H1 (cell line): ENCODE measurements at regions not wholly inside any gene's neighbourhood (a gene's known extent, or its start where the extent isn't known, plus 50 kb on each side); places are given as distances from the start of the nearest gene placed in this dataset.

Experiments
- CTCF ChIA-PET: fragments of 300-600 bp; sonication (Branson Sonifier 250); formaldehyde crosslinking; loops from one replicate; lab custom pipeline; 2021; ENCODE audit not compliant: partially characterized antibody; lab: Charles Lee
- POLR2A ChIA-PET: fragments of 300-600 bp; sonication (Branson Sonifier 250); formaldehyde crosslinking; loops from one replicate; lab custom pipeline; 2021; ENCODE audit warnings: inconsistent platforms; ENCODE audit not compliant: partially characterized antibody; lab: Charles Lee
- DNase-seq, 2 experiments: peaks; one replicate each; pipeline versions ENCODE4 v3.0.0 to v3.0.0-alpha.2; 2010 to 2022; ENCODE audit warnings: low spot score in 2 of 2, low read depth in 1 of 2, mixed read lengths in 1 of 2
- FAIRE-seq: peaks from 2 replicates; lab custom pipeline; 2011; peaks lifted over from hg19 to GRCh38; lab: Jason Lieb, UNC
- H2AFZ ChIP-seq: 2 replicates; pipeline ENCODE4 v1.8.1; 2012; ENCODE audit warnings: low read length, inconsistent platforms
- H2AK5ac ChIP-seq: 2 replicates; pipeline ENCODE4 v1.6.1; 2013; ENCODE audit warnings: low read depth, low read length
- H2BK120ac ChIP-seq: replicated peaks from 2 replicates; pipeline ENCODE3; 2013; ENCODE audit warnings: low read depth, low read length, inconsistent platforms
- H2BK12ac ChIP-seq: 2 replicates; pipeline ENCODE4 v1.6.1; 2013; ENCODE audit warnings: low read depth, low read length
- H2BK15ac ChIP-seq: 2 replicates; pipeline ENCODE4 v1.6.1; 2013; ENCODE audit warnings: low read length
- H2BK20ac ChIP-seq: 2 replicates; pipeline ENCODE4 v1.6.1; 2013; ENCODE audit warnings: low read length
- H2BK5ac ChIP-seq: 2 replicates; pipeline ENCODE4 v1.6.1; 2013; ENCODE audit warnings: low read depth, low read length
- H3K14ac ChIP-seq: 2 replicates; pipeline ENCODE4 v1.6.1; 2013; ENCODE audit warnings: inconsistent platforms; ENCODE audit not compliant: insufficient read length
- H3K18ac ChIP-seq: 2 replicates; pipeline ENCODE4 v1.6.1; 2013; ENCODE audit warnings: low read length; ENCODE audit errors: extremely low read depth
- H3K23ac ChIP-seq: 2 replicates; pipeline ENCODE4 v1.6.1; 2013; ENCODE audit warnings: inconsistent platforms; ENCODE audit not compliant: insufficient read length
- H3K23me2 ChIP-seq: 2 replicates; pipeline ENCODE4 v1.6.1; 2013; ENCODE audit warnings: low read depth, low read length
- H3K27ac ChIP-seq: 2 replicates; pipeline ENCODE4 v1.6.1; 2011; ENCODE audit warnings: low read depth, low read length, inconsistent platforms
- H3K27me3 ChIP-seq, 4 experiments: replicated peaks in 1 of 4; 1 replicate in 1 of 4; 2 replicates in 3 of 4; pipeline versions ENCODE4 v1.6.1 to v1.8.1; 2011 to 2013; ENCODE audit warnings: low read length in 3 of 4, mild to moderate bottlenecking in 3 of 4, inconsistent platforms in 2 of 4, mixed read lengths in 2 of 4, moderate library complexity in 1 of 4; ENCODE audit not compliant: control insufficient read depth in 3 of 4, insufficient read depth in 3 of 4; ENCODE audit errors: extremely low read depth in 1 of 4
- H3K36me3 ChIP-seq, 4 experiments: 2 replicates each; pipeline versions ENCODE4 v1.6.1 to v1.8.1; 2011 to 2013; ENCODE audit warnings: mild to moderate bottlenecking in 4 of 4, low read length in 3 of 4, moderate library complexity in 2 of 4, control low read depth in 1 of 4, inconsistent platforms in 1 of 4; ENCODE audit not compliant: insufficient read depth in 4 of 4, control insufficient read depth in 2 of 4
- H3K4ac ChIP-seq: replicated peaks from 2 replicates; pipeline ENCODE3; 2013; ENCODE audit warnings: low read length, low read depth, mixed read lengths, inconsistent platforms; ENCODE audit not compliant: insufficient read length
- H3K4me1 ChIP-seq, 4 experiments: replicated peaks in 1 of 4; 1 replicate in 1 of 4; 2 replicates in 3 of 4; pipeline versions ENCODE4 v1.6.1 to v1.8.1; 2011 to 2013; ENCODE audit warnings: low read length in 3 of 4, inconsistent platforms in 2 of 4, mixed read lengths in 1 of 4; ENCODE audit not compliant: insufficient read depth in 4 of 4, control insufficient read depth in 3 of 4
- H3K4me2 ChIP-seq, 2 experiments: 2 replicates each; pipeline versions ENCODE4 v1.6.1 to v1.8.1; 2011 to 2013; ENCODE audit warnings: low read depth in 2 of 2, low read length in 2 of 2, control low read depth in 1 of 2, inconsistent platforms in 1 of 2, mild to moderate bottlenecking in 1 of 2; ENCODE audit not compliant: insufficient read depth in 1 of 2
- H3K4me3 ChIP-seq, 4 experiments: fragments of 200-600, 300-600 bp in 1 of 4; sonication (generic), shearing (Covaris generic), sonication (Bioruptor Twin) in 1 of 4; 2 replicates each; pipeline versions ENCODE4 v1.5.1 to v1.8.1; 2011 to 2016; ENCODE audit warnings: low read length in 4 of 4, low read depth in 3 of 4, control low read depth in 2 of 4, inconsistent platforms in 2 of 4, mild to moderate bottlenecking in 2 of 4, mixed read lengths in 1 of 4, moderate library complexity in 1 of 4; ENCODE audit not compliant: insufficient read depth in 2 of 4; ENCODE audit errors: extremely low read depth in 1 of 4
- H3K56ac ChIP-seq: replicated peaks from 2 replicates; pipeline ENCODE3; 2013; ENCODE audit warnings: low read depth, mild to moderate bottlenecking, mixed read lengths, low read length, inconsistent platforms; ENCODE audit not compliant: insufficient read length
- H3K79me1 ChIP-seq: 2 replicates; pipeline ENCODE4 v1.6.1; 2013; ENCODE audit warnings: low read depth, low read length, control low read depth
- H3K79me2 ChIP-seq, 2 experiments: 2 replicates each; pipeline versions ENCODE4 v1.6.1 to v1.8.1; 2012 to 2013; ENCODE audit warnings: low read length in 2 of 2, mild to moderate bottlenecking in 2 of 2, inconsistent platforms in 1 of 2; ENCODE audit not compliant: insufficient read depth in 2 of 2, control insufficient read depth in 1 of 2
- H3K9ac ChIP-seq, 4 experiments: replicated peaks in 1 of 4; 1 replicate in 1 of 4; 2 replicates in 3 of 4; pipeline versions ENCODE4 v1.6.1 to v1.8.1; 2011 to 2013; ENCODE audit warnings: low read depth in 3 of 4, low read length in 3 of 4, control low read depth in 2 of 4, mild to moderate bottlenecking in 2 of 4, moderate library complexity in 2 of 4, inconsistent platforms in 1 of 4; ENCODE audit errors: extremely low read depth in 1 of 4
- H3K9me3 ChIP-seq, 2 experiments: 2 replicates each; pipeline versions ENCODE4 v1.6.1 to v1.8.1; 2012 to 2013; ENCODE audit warnings: mild to moderate bottlenecking in 2 of 2, moderate library complexity in 2 of 2, control low read depth in 1 of 2, inconsistent platforms in 1 of 2, low read depth in 1 of 2, low read length in 1 of 2, mixed read lengths in 1 of 2; ENCODE audit not compliant: insufficient read depth in 2 of 2
- H4K20me1 ChIP-seq, 2 experiments: replicated peaks in 1 of 2; 2 replicates each; pipeline versions ENCODE3 to v1.8.1; 2011 to 2013; ENCODE audit warnings: inconsistent platforms in 2 of 2, low read length in 2 of 2, mild to moderate bottlenecking in 1 of 2; ENCODE audit not compliant: insufficient read depth in 2 of 2, control insufficient read depth in 1 of 2
- H4K5ac ChIP-seq: 2 replicates; pipeline ENCODE4 v1.6.1; 2013; ENCODE audit warnings: low read length, low read depth, mixed read lengths, inconsistent platforms; ENCODE audit not compliant: insufficient read length
- H4K8ac ChIP-seq: 2 replicates; pipeline ENCODE4 v1.8.0; 2013; ENCODE audit warnings: mild to moderate bottlenecking, moderate library complexity, low read length, inconsistent platforms; ENCODE audit not compliant: insufficient read depth; ENCODE audit errors: extremely low read depth
- H4K91ac ChIP-seq: replicated peaks from 2 replicates; pipeline ENCODE3; 2013; ENCODE audit warnings: low read length, mixed read lengths, inconsistent platforms; ENCODE audit not compliant: insufficient read length
- ASH2L ChIP-seq: fragments of 200-600, 300-600 bp; sonication (generic); IDR thresholded peaks from one replicate; pipeline ENCODE4 v1.7.1; 2017; ENCODE audit warnings: low read length
- BCL11A ChIP-seq, 2 experiments: IDR thresholded peaks; one replicate each; pipeline ENCODE4 v1.6.1; 2011; ENCODE audit warnings: low read depth in 2 of 2, low read length in 2 of 2, mild to moderate bottlenecking in 2 of 2
- CHD2 ChIP-seq: IDR thresholded peaks from 2 replicates; pipeline ENCODE4 v1.6.1; 2012; ENCODE audit warnings: low read length, improper control_type of control experiment
- EGR1 ChIP-seq: IDR thresholded peaks from 2 replicates; pipeline ENCODE4 v1.6.1; 2011; ENCODE audit warnings: low read depth, low read length, borderline replicate concordance
- JUN ChIP-seq: IDR thresholded peaks from 2 replicates; pipeline ENCODE4 v1.6.1; 2011; ENCODE audit warnings: low read depth, mild to moderate bottlenecking, improper control_type of control experiment, low read length
- KDM4A ChIP-seq: IDR thresholded peaks from one replicate; pipeline ENCODE4 v1.7.1; 2012; ENCODE audit warnings: low read depth, mild to moderate bottlenecking, moderate library complexity, low read length, inconsistent platforms; ENCODE audit not compliant: severe bottlenecking
- NANOG ChIP-seq: IDR thresholded peaks from 2 replicates; pipeline ENCODE4 v1.6.1; 2011; ENCODE audit warnings: low read length, low read depth, mild to moderate bottlenecking, inconsistent platforms; ENCODE audit not compliant: insufficient read depth, poor library complexity, severe bottlenecking
- SP4 ChIP-seq: IDR thresholded peaks from 2 replicates; pipeline ENCODE4 v1.6.1; 2012; ENCODE audit warnings: low read length, inconsistent platforms
- SRF ChIP-seq: IDR thresholded peaks from 2 replicates; pipeline ENCODE4 v1.6.1; 2011; ENCODE audit warnings: mild to moderate bottlenecking, low read depth, low read length, moderate library complexity
- SUZ12 ChIP-seq: fragments of 200-600 bp; sonication (generic); IDR thresholded peaks from 2 replicates; pipeline ENCODE4 v1.6.1; 2012; ENCODE audit warnings: mild to moderate bottlenecking, inconsistent platforms, low read length, moderate library complexity, mixed read lengths
- TAF7 ChIP-seq: optimal IDR thresholded peaks from 2 replicates; pipeline ENCODE3; 2011; ENCODE audit warnings: low read depth, mild to moderate bottlenecking, inconsistent platforms, low read length, moderate library complexity, borderline replicate concordance
- WGBS, 2 experiments: shearing (Covaris generic) in 1 of 2; methylation state at CpG; one replicate each; pipeline versions ENCODE4 v1.1.6 to v1.1.7; 2013 to 2015; ENCODE audit warnings: low lambda C conversion rate in 2 of 2, mixed read lengths in 2 of 2, inconsistent platforms in 1 of 2, low coverage in 1 of 2, missing lambda C conversion rate in 1 of 2; ENCODE audit not compliant: insufficient replicate concordance in 2 of 2, insufficient coverage in 1 of 2, insufficient read length in 1 of 2; ENCODE audit errors: extremely low coverage in 1 of 2, missing lambda C conversion rate in 1 of 2; 5-methylcytosine and 5-hydroxymethylcytosine counted together

- Histone ChIP-seq H3K27ac (no peak overlapping the region), H3K18ac (no peak overlapping the region), H2BK120ac (no peak overlapping the region), H3K4ac (no peak overlapping the region), H4K91ac (no peak overlapping the region), H2BK12ac (no peak overlapping the region), H3K9me3 (no peaks in the 10 kb centered on the region), H3K14ac (no peak overlapping the region), H3K56ac (no peak overlapping the region), H3K23me2 (no peaks in the 10 kb centered on the region), H4K8ac (no peak overlapping the region), H4K5ac (no peak overlapping the region), H3K4me2 (no peak overlapping the region), H2AFZ (no peak overlapping the region), H3K4me1 (no peaks in the 10 kb centered on the region), H2BK20ac (no peak overlapping the region), H3K27me3 (no peaks in the 10 kb centered on the region), H2AK5ac (no peak overlapping the region), H2BK5ac (no peak overlapping the region), H4K20me1 (no peaks in the 10 kb centered on the region), H3K79me2 (no peaks in the 10 kb centered on the region), H2BK15ac (no peak overlapping the region), H3K23ac (no peak overlapping the region), H3K9ac (no peak overlapping the region), H3K79me1 (no peaks in the 10 kb centered on the region), H3K36me3 (no peaks in the 10 kb centered on the region), H3K4me3 (no peak overlapping the region)
- no peak for FAIRE-seq
- ChIA-PET CTCF (interaction anchor here (0.6 to 0.7 kb wide), 2 partner anchors 29 to 37 kb away, joined by 3 read pairs; no protein-coding TSS in a partner anchor), POLR2A (no interaction called here)
- no peak for TF ChIP-seq JUN
- no peak for TF ChIP-seq BCL11A (IDR thresholded peaks at IDR 0.05; ENCODE audit: low read depth in 2 of 2, low read length in 2 of 2)
- TF ChIP-seq SP4, result no peak
- no peak for TF ChIP-seq EGR1
- no peak for TF ChIP-seq SRF
- no peak for TF ChIP-seq NANOG
- no peak for TF ChIP-seq ASH2L
- no peak for TF ChIP-seq SUZ12
- no peak for TF ChIP-seq TAF7
- no peak for TF ChIP-seq KDM4A
- no peak for TF ChIP-seq CHD2
- no peak for DNase-seq
- WGBS, 2 experiments, result 95% methylated on average over 1 of the region's 1 CpG; no CpG with 5 or more reads in 1 of the 2 experiments
These were observed 142.3 kb downstream of the IRX5 start for GRCh38 chr16:55072976-55073375.
